Dendritic cell treated with granulocyte-macrophage colony-stimulating factor and Interleukin-4, amounts not matched to agents 40 ng/mL and 50 ng/mL, for 4 days (primary cell): ENCODE measurements at regions not wholly inside any gene's neighbourhood (a gene's known extent, or its start where the extent isn't known, plus 50 kb on each side); places are given as distances from the start of the nearest gene placed in this dataset.

Source experiments
- H3K27ac Mint-ChIP-seq: one replicate; pipeline ENCODE4 v1.8.0; 2022; ENCODE audit warnings: mild to moderate bottlenecking, mixed read lengths
- H3K27me3 Mint-ChIP-seq: one replicate; pipeline ENCODE4 v1.8.0; 2022; ENCODE audit warnings: mild to moderate bottlenecking, mixed read lengths
- H3K36me3 Mint-ChIP-seq: one replicate; pipeline ENCODE4 v1.8.0; 2022; ENCODE audit warnings: low read depth, mixed read lengths
- H3K4me1 Mint-ChIP-seq: one replicate; pipeline ENCODE4 v1.8.0; 2022; ENCODE audit warnings: low read depth, mixed read lengths
- H3K4me3 Mint-ChIP-seq: one replicate; pipeline ENCODE4 v1.8.0; 2022; ENCODE audit warnings: mild to moderate bottlenecking, moderate library complexity, mixed read lengths
- H3K9me3 Mint-ChIP-seq: one replicate; pipeline ENCODE4 v1.8.0; 2022; ENCODE audit warnings: mixed read lengths
- intact Hi-C: fragments of 100-400 bp; cut with micrococcal nuclease; formaldehyde crosslinking; loops from one replicate; pipeline ENCODE4 v1.15.0; 2022

- intact Hi-C loops: no loop called here
- H3K9me3 Mint-ChIP-seq: no peaks in the 10 kb centered on the region
- no peaks in the 10 kb centered on the region for H3K27me3 Mint-ChIP-seq
- no peaks in the 10 kb centered on the region for H3K36me3 Mint-ChIP-seq
- H3K4me1 Mint-ChIP-seq: peaks cover 42% of the 10 kb centered on the region
- no peak overlapping the region for H3K27ac Mint-ChIP-seq
- no peak overlapping the region for H3K4me3 Mint-ChIP-seq
Observed at GRCh38 chr18:26703170-26703930, 155.0 kb upstream of the KCTD1 start.

- Mint-ChIP-seq H3K27me3 (no peaks in the 10 kb centered on the region), H3K4me3 (no peak overlapping the region), H3K9me3 (no peaks in the 10 kb centered on the region), H3K27ac (no peak overlapping the region), H3K36me3 (no peaks in the 10 kb centered on the region), H3K4me1 (peaks cover 34% of the 10 kb centered on the region)
- intact Hi-C loops: no loop called here
Observed at GRCh38 chr18:26702086-26702485, 153.7 kb upstream of the KCTD1 start.

GRCh38 chr18:26700728-26701127 is 152.4 kb upstream of the KCTD1 start:
- Mint-ChIP-seq H3K9me3 (no peaks in the 10 kb centered on the region), H3K27me3 (no peaks in the 10 kb centered on the region), H3K4me3 (no peak overlapping the region), H3K27ac (no peak overlapping the region), H3K36me3 (no peaks in the 10 kb centered on the region), H3K4me1 (peaks cover 23% of the 10 kb centered on the region)
- intact Hi-C loops: no loop called here

GRCh38 chr18:26700201-26700600 is 151.8 kb upstream of the KCTD1 start:
- Mint-ChIP-seq H3K4me3 (no peak overlapping the region), H3K27me3 (no peaks in the 10 kb centered on the region), H3K4me1 (peaks cover 19% of the 10 kb centered on the region), H3K27ac (no peak overlapping the region), H3K36me3 (no peaks in the 10 kb centered on the region), H3K9me3 (no peaks in the 10 kb centered on the region)
- intact Hi-C loops: no loop called here

GRCh38 chr18:26697186-26697884 is 149.0 kb upstream of the KCTD1 start:
- Mint-ChIP-seq H3K4me1 (no peaks in the 10 kb centered on the region), H3K27me3 (no peaks in the 10 kb centered on the region), H3K27ac (no peak overlapping the region), H3K9me3 (no peaks in the 10 kb centered on the region), H3K36me3 (no peaks in the 10 kb centered on the region), H3K4me3 (no peak overlapping the region)
- intact Hi-C loops: no loop called here

GRCh38 chr18:26696786-26697185 is 148.4 kb upstream of the KCTD1 start:
- Mint-ChIP-seq H3K27me3 (no peaks in the 10 kb centered on the region), H3K9me3 (peaks cover 3% of the 10 kb centered on the region), H3K4me1 (no peaks in the 10 kb centered on the region), H3K4me3 (no peak overlapping the region), H3K27ac (no peak overlapping the region), H3K36me3 (peaks cover under 1% of the 10 kb centered on the region)
- intact Hi-C loops: no loop called here

- intact Hi-C loops: no loop called here
- no peak overlapping the region for H3K27ac Mint-ChIP-seq
- no peaks in the 10 kb centered on the region for H3K27me3 Mint-ChIP-seq
- H3K4me1 Mint-ChIP-seq: no peaks in the 10 kb centered on the region
- peaks cover 5% of the 10 kb centered on the region for H3K36me3 Mint-ChIP-seq
- H3K4me3 Mint-ChIP-seq: no peak overlapping the region
- peaks cover 7% of the 10 kb centered on the region for H3K9me3 Mint-ChIP-seq
Observed at GRCh38 chr18:26696308-26696707, 148.0 kb upstream of the KCTD1 start.

- no peak overlapping the region for H3K27ac Mint-ChIP-seq
- peaks cover 13% of the 10 kb centered on the region for H3K4me1 Mint-ChIP-seq
- no peak overlapping the region for H3K4me3 Mint-ChIP-seq
- peaks cover 12% of the 10 kb centered on the region for H3K9me3 Mint-ChIP-seq
- H3K27me3 Mint-ChIP-seq: no peaks in the 10 kb centered on the region
- intact Hi-C loops: no loop called here
- peaks cover 6% of the 10 kb centered on the region for H3K36me3 Mint-ChIP-seq
Observed at GRCh38 chr18:26689226-26689879, 141.0 kb upstream of the KCTD1 start.

- H3K27me3 Mint-ChIP-seq: no peaks in the 10 kb centered on the region
- H3K9me3 Mint-ChIP-seq: peaks cover 7% of the 10 kb centered on the region
- peaks cover 13% of the 10 kb centered on the region for H3K4me1 Mint-ChIP-seq
- intact Hi-C loops: no loop called here
- H3K27ac Mint-ChIP-seq: no peak overlapping the region
- H3K4me3 Mint-ChIP-seq: no peak overlapping the region
- peaks cover 3% of the 10 kb centered on the region for H3K36me3 Mint-ChIP-seq
Observed at GRCh38 chr18:26686532-26686931, 138.2 kb upstream of the KCTD1 start.

GRCh38 chr18:26685438-26686157 is 137.2 kb upstream of the KCTD1 start:
- H3K4me3 Mint-ChIP-seq: no peak overlapping the region
- intact Hi-C loops: no loop called here
- H3K27ac Mint-ChIP-seq: no peak overlapping the region
- H3K36me3 Mint-ChIP-seq: no peaks in the 10 kb centered on the region
- H3K9me3 Mint-ChIP-seq: no peaks in the 10 kb centered on the region
- H3K27me3 Mint-ChIP-seq: no peaks in the 10 kb centered on the region
- peaks cover 13% of the 10 kb centered on the region for H3K4me1 Mint-ChIP-seq

GRCh38 chr18:26677957-26678356 is 129.6 kb upstream of the KCTD1 start:
- no peak overlapping the region for H3K27ac Mint-ChIP-seq
- peaks cover 6% of the 10 kb centered on the region for H3K4me1 Mint-ChIP-seq
- no peak overlapping the region for H3K4me3 Mint-ChIP-seq
- no peaks in the 10 kb centered on the region for H3K36me3 Mint-ChIP-seq
- intact Hi-C loops: no loop called here
- H3K9me3 Mint-ChIP-seq: peaks cover 14% of the 10 kb centered on the region
- no peaks in the 10 kb centered on the region for H3K27me3 Mint-ChIP-seq

GRCh38 chr18:26667046-26667445 is 118.7 kb upstream of the KCTD1 start:
- Mint-ChIP-seq H3K27me3 (peaks cover 1% of the 10 kb centered on the region), H3K4me3 (no peak overlapping the region), H3K27ac (no peak overlapping the region), H3K9me3 (no peaks in the 10 kb centered on the region), H3K4me1 (peaks cover 5% of the 10 kb centered on the region), H3K36me3 (no peaks in the 10 kb centered on the region)
- intact Hi-C loops: no loop called here

- no peaks in the 10 kb centered on the region for H3K36me3 Mint-ChIP-seq
- H3K27ac Mint-ChIP-seq: no peak overlapping the region
- H3K4me1 Mint-ChIP-seq: peaks cover 5% of the 10 kb centered on the region
- no peak overlapping the region for H3K4me3 Mint-ChIP-seq
- intact Hi-C loops: no loop called here
- no peaks in the 10 kb centered on the region for H3K9me3 Mint-ChIP-seq
- H3K27me3 Mint-ChIP-seq: peaks cover 15% of the 10 kb centered on the region
Observed at GRCh38 chr18:26662996-26663395, 114.6 kb upstream of the KCTD1 start.
